HG02943 (cell line): ENCODE measurements at regions not wholly inside any gene's neighbourhood (a gene's known extent, or its start where the extent isn't known, plus 50 kb on each side); places are given as distances from the start of the nearest gene placed in this dataset.

Experiments used
- ATAC-seq: cut with Tn5 transposase; IDR thresholded peaks from one replicate; pipeline ENCODE4 v1.9.1; 2021; ENCODE audit warnings: mild to moderate bottlenecking, low read depth, moderate library complexity; ENCODE audit not compliant: unreplicated experiment

GRCh38 chr11:37411289-37411688 is 813.3 kb upstream of the RAG2 start:
- no peak for ATAC-seq

- ATAC-seq: no peak
Measured at GRCh38 chr11:37409124-37409523, 811.1 kb upstream of the RAG2 start.

- ATAC-seq: no peak
Measured at GRCh38 chr11:37407461-37407860, 809.4 kb upstream of the RAG2 start.

- no peak for ATAC-seq
Measured at GRCh38 chr11:37406651-37407050, 808.6 kb upstream of the RAG2 start.

- no peak for ATAC-seq
Measured at GRCh38 chr11:37404231-37404630, 806.2 kb upstream of the RAG2 start.

- ATAC-seq: no peak
Measured at GRCh38 chr11:37402663-37403062, 804.6 kb upstream of the RAG2 start.

- no peak for ATAC-seq
Measured at GRCh38 chr11:37394236-37394870, 796.3 kb upstream of the RAG2 start.

- ATAC-seq: no peak
Measured at GRCh38 chr11:37391615-37392014, 793.6 kb upstream of the RAG2 start.

GRCh38 chr11:37390576-37391083 is 792.6 kb upstream of the RAG2 start:
- ATAC-seq: no peak

GRCh38 chr11:37378958-37379357 is 780.9 kb upstream of the RAG2 start:
- ATAC-seq: no peak

- ATAC-seq: no peak
Measured at GRCh38 chr11:37372667-37373066, 774.6 kb upstream of the RAG2 start.

GRCh38 chr11:37371346-37371970 is 773.4 kb upstream of the RAG2 start:
- ATAC-seq: no peak

GRCh38 chr11:37370817-37371216 is 772.8 kb upstream of the RAG2 start:
- no peak for ATAC-seq

GRCh38 chr11:37364246-37364839 is 766.3 kb upstream of the RAG2 start:
- no peak for ATAC-seq

GRCh38 chr11:37353192-37353591 is 755.2 kb upstream of the RAG2 start:
- no peak for ATAC-seq

GRCh38 chr11:37352485-37352884 is 754.4 kb upstream of the RAG2 start:
- ATAC-seq: no peak

- ATAC-seq: no peak
Measured at GRCh38 chr11:37343290-37343689, 745.3 kb upstream of the RAG2 start.

- no peak for ATAC-seq
Measured at GRCh38 chr11:37336401-37336800, 738.4 kb upstream of the RAG2 start.

GRCh38 chr11:37333345-37333744 is 735.3 kb upstream of the RAG2 start:
- ATAC-seq: no peak

GRCh38 chr11:37323843-37324242 is 725.8 kb upstream of the RAG2 start:
- no peak for ATAC-seq

- no peak for ATAC-seq
Measured at GRCh38 chr11:37322333-37323194, 724.5 kb upstream of the RAG2 start.
